Vagina (tissue), 2 donors: ENCODE measurements at regions not wholly inside any gene's neighbourhood (a gene's known extent, or its start where the extent isn't known, plus 50 kb on each side); places are given as distances from the start of the nearest gene placed in this dataset.

Source experiments
- CTCF ChIP-seq, 3 experiments: fragments of 450-650 bp in 2 of 3; fragments of 200-600 bp in 1 of 3; sonication (generic) in 1 of 3; IDR thresholded peaks; one replicate each; pipeline ENCODE4 v1.5.1; 2017 to 2019; ENCODE audit warnings: antibody characterized with exemption in 3 of 3, mild to moderate bottlenecking in 2 of 3, moderate library complexity in 2 of 3
- POLR2A ChIP-seq, 2 donors: fragments of 450-650 bp; IDR thresholded peaks; one replicate each; pipeline ENCODE4 v1.6.1; 2017; ENCODE audit warnings: antibody characterized with exemption in 2 of 2, mild to moderate bottlenecking in 2 of 2, moderate library complexity in 2 of 2
- POLR2AphosphoS5 ChIP-seq, 2 donors: sonication (generic); formaldehyde crosslinking; IDR thresholded peaks; one replicate each; pipeline ENCODE4 v1.9.0; 2017; ENCODE audit warnings: antibody characterized with exemption in 2 of 2, mild to moderate bottlenecking in 2 of 2, low read depth in 1 of 2; ENCODE audit not compliant: insufficient read depth in 1 of 2

GRCh38 chr7:117942780-117943179, 69.5 kb upstream of the CTTNBP2 start:
- no peak for TF ChIP-seq CTCF (IDR thresholded peaks at IDR 0.05)
- TF ChIP-seq POLR2AphosphoS5 (IDR thresholded peaks at IDR 0.05; ENCODE audit: insufficient read depth in 1 of 2, low read depth in 1 of 2) = no peak
- no peak for TF ChIP-seq POLR2A (IDR thresholded peaks at IDR 0.05)
